ENCODE measurements at regions not wholly inside any gene's neighbourhood (a gene's known extent, or its start where the extent isn't known, plus 50 kb on each side); places are given as distances from the start of the nearest gene placed in this dataset.

GRCh38 chr11:98104249-98104648 lies 916.5 kb upstream of the CNTN5 start:
- TF ChIP-seq CTCF (conservative IDR thresholded peaks at IDR 0.05; ENCODE audit: low read depth, low read length) (no peak), USF2 (IDR thresholded peaks at IDR 0.05; ENCODE audit: low read depth, low read length) (no peak), POLR2A (IDR thresholded peaks at IDR 0.05; ENCODE audit: low read depth, low read length) (no peak), MXI1 (IDR thresholded peaks at IDR 0.05; ENCODE audit: borderline replicate concordance, low read depth, low read length) (no peak), CEBPB (IDR thresholded peaks at IDR 0.05; ENCODE audit: low read depth, low read length) (no peak), RFX5 (IDR thresholded peaks at IDR 0.05; ENCODE audit: low read depth, low read length) (no peak), RAD21 (IDR thresholded peaks at IDR 0.05; ENCODE audit: low read length) (no peak), SMC3 (IDR thresholded peaks at IDR 0.05; ENCODE audit: low read depth, low read length) (no peak), BHLHE40 (IDR thresholded peaks at IDR 0.05; ENCODE audit: low read depth, low read length) (no peak), RCOR1 (IDR thresholded peaks at IDR 0.05; ENCODE audit: insufficient replicate concordance, low read length) (no peak), CHD1 (IDR thresholded peaks at IDR 0.05; ENCODE audit: low read depth, low read length) (no peak), MAFK (IDR thresholded peaks at IDR 0.05; ENCODE audit: low read depth, low read length) (no peak), MAZ (IDR thresholded peaks at IDR 0.05; ENCODE audit: borderline replicate concordance, low read depth, low read length) (no peak)

All from IMR-90 (cell line).